Uterus (tissue), 2 donors: ENCODE measurements at regions not wholly inside any gene's neighbourhood (a gene's known extent, or its start where the extent isn't known, plus 50 kb on each side); places are given as distances from the start of the nearest gene placed in this dataset.

Experiments
- POLR2A ChIP-seq, 2 donors: fragments of 450-650 bp; IDR thresholded peaks; one replicate each; pipeline ENCODE4 v1.6.1; 2016; ENCODE audit warnings: antibody characterized with exemption in 2 of 2, mild to moderate bottlenecking in 1 of 2, moderate library complexity in 1 of 2
- TF ChIP-seq, protein P1 (sequence below), 4 experiments: fragments of 200-600 bp in 2 of 4; fragments of 450-650 bp in 2 of 4; sonication (generic) in 2 of 4; IDR thresholded peaks; one replicate each; pipeline ENCODE4 v1.5.1; 2016 to 2019; ENCODE audit warnings: antibody characterized with exemption in 4 of 4, mild to moderate bottlenecking in 2 of 4, moderate library complexity in 1 of 4

DNA sequence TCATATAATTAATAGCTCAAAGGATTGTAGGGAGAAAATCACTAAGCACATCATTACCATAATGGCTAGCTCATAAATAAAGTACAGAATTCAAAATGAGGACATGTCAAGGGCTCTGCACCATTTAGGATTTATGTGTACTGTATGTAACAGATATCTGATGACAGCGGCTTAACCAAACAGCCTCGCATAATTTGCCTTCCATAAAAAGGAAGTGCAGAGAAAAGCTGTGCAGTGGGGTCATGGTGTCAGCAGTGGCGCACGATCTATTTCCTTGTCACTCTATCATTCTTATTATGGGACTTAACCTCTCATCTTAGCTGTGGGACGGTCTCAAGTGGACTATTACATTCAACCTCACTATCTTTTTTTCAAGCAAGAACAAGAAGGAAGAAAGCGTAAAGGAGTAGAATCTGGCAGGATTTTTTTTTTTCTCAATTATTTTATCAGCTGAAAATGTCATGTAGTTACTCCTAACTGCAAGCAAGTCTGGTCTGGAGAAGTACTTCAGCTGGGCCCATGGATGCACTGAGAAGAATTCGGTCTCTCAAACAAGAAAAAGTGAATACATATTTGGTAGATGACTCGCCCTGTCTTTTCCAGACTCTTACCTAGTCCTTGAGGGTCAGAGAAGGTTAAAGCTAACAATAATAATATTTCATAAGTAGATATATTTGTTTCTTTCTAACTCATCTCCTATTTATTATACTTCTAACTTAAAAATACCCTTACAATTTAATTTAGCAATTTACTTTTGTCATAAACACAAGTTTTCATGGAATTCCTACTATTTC is 94.6 kb downstream of the COX18 start:
- TF ChIP-seq, protein P1, sequence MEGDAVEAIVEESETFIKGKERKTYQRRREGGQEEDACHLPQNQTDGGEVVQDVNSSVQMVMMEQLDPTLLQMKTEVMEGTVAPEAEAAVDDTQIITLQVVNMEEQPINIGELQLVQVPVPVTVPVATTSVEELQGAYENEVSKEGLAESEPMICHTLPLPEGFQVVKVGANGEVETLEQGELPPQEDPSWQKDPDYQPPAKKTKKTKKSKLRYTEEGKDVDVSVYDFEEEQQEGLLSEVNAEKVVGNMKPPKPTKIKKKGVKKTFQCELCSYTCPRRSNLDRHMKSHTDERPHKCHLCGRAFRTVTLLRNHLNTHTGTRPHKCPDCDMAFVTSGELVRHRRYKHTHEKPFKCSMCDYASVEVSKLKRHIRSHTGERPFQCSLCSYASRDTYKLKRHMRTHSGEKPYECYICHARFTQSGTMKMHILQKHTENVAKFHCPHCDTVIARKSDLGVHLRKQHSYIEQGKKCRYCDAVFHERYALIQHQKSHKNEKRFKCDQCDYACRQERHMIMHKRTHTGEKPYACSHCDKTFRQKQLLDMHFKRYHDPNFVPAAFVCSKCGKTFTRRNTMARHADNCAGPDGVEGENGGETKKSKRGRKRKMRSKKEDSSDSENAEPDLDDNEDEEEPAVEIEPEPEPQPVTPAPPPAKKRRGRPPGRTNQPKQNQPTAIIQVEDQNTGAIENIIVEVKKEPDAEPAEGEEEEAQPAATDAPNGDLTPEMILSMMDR (IDR thresholded peaks at IDR 0.05): no peak
- TF ChIP-seq POLR2A (IDR thresholded peaks at IDR 0.05): no peak
